Skeletal muscle satellite cell (primary cell): ENCODE measurements at regions not wholly inside any gene's neighbourhood (a gene's known extent, or its start where the extent isn't known, plus 50 kb on each side); places are given as distances from the start of the nearest gene placed in this dataset.

Experiments used
- H3K27me3 ChIP-seq: 2 replicates; pipeline ENCODE4 v1.7.0; 2013; ENCODE audit warnings: low read length; ENCODE audit not compliant: control insufficient read depth, insufficient read depth
- H3K36me3 ChIP-seq: 2 replicates; pipeline ENCODE4 v1.7.0; 2013; ENCODE audit warnings: mild to moderate bottlenecking, control low read depth, low read length; ENCODE audit not compliant: insufficient read depth
- H3K4me1 ChIP-seq: 2 replicates; pipeline ENCODE4 v1.7.0; 2013; ENCODE audit warnings: low read length; ENCODE audit not compliant: control insufficient read depth, insufficient read depth
- H3K4me2 ChIP-seq: 2 replicates; pipeline ENCODE4 v1.7.0; 2013; ENCODE audit warnings: mild to moderate bottlenecking, low read length
- H3K4me3 ChIP-seq: 2 replicates; pipeline ENCODE4 v1.7.0; 2013; ENCODE audit warnings: low read length
- H3K9ac ChIP-seq: 2 replicates; pipeline ENCODE4 v1.7.0; 2013; ENCODE audit warnings: mild to moderate bottlenecking, low read depth, low read length, moderate library complexity
- H3K9me3 ChIP-seq: replicated peaks from 2 replicates; pipeline ENCODE4 v1.7.0; 2013; ENCODE audit warnings: mild to moderate bottlenecking, control low read depth, low read length

GRCh38 chr6:103872678-103873077, 987.0 kb downstream of the HACE1 start:
- no peaks in the 10 kb centered on the region for H3K9me3 ChIP-seq
- no peaks in the 10 kb centered on the region for H3K4me1 ChIP-seq
- H3K9ac ChIP-seq, result no peak overlapping the region
- no peaks in the 10 kb centered on the region for H3K36me3 ChIP-seq
- H3K4me2 ChIP-seq, result no peak overlapping the region
- H3K27me3 ChIP-seq, result no peaks in the 10 kb centered on the region
- no peak overlapping the region for H3K4me3 ChIP-seq

GRCh38 chr6:103872233-103872632, 987.5 kb downstream of the HACE1 start:
- Histone ChIP-seq H3K36me3 (no peaks in the 10 kb centered on the region), H3K9ac (no peak overlapping the region), H3K4me2 (no peak overlapping the region), H3K27me3 (no peaks in the 10 kb centered on the region), H3K4me3 (no peak overlapping the region), H3K4me1 (no peaks in the 10 kb centered on the region), H3K9me3 (no peaks in the 10 kb centered on the region)

- H3K4me3 ChIP-seq, result no peak overlapping the region
- no peaks in the 10 kb centered on the region for H3K27me3 ChIP-seq
- H3K4me1 ChIP-seq, result no peaks in the 10 kb centered on the region
- no peak overlapping the region for H3K9ac ChIP-seq
- H3K36me3 ChIP-seq, result no peaks in the 10 kb centered on the region
- H3K9me3 ChIP-seq, result no peaks in the 10 kb centered on the region
- no peak overlapping the region for H3K4me2 ChIP-seq
Observed at GRCh38 chr6:103870970-103871369, 988.7 kb downstream of the HACE1 start.

- Histone ChIP-seq H3K4me1 (no peaks in the 10 kb centered on the region), H3K27me3 (no peaks in the 10 kb centered on the region), H3K36me3 (no peaks in the 10 kb centered on the region), H3K4me3 (no peak overlapping the region), H3K9ac (no peak overlapping the region), H3K9me3 (no peaks in the 10 kb centered on the region), H3K4me2 (no peak overlapping the region)
Observed at GRCh38 chr6:103862297-103862696, 997.4 kb downstream of the HACE1 start.

GRCh38 chr6:103858003-103858402, 1001.7 kb downstream of the HACE1 start:
- Histone ChIP-seq H3K4me1 (no peaks in the 10 kb centered on the region), H3K27me3 (no peaks in the 10 kb centered on the region), H3K9me3 (no peaks in the 10 kb centered on the region), H3K36me3 (no peaks in the 10 kb centered on the region), H3K4me3 (no peak overlapping the region), H3K4me2 (no peak overlapping the region), H3K9ac (no peak overlapping the region)

GRCh38 chr6:103855750-103856149, 1004.0 kb downstream of the HACE1 start:
- Histone ChIP-seq H3K36me3 (no peaks in the 10 kb centered on the region), H3K27me3 (no peaks in the 10 kb centered on the region), H3K4me1 (no peaks in the 10 kb centered on the region), H3K9me3 (no peaks in the 10 kb centered on the region), H3K4me2 (no peak overlapping the region), H3K4me3 (no peak overlapping the region), H3K9ac (no peak overlapping the region)

- no peaks in the 10 kb centered on the region for H3K9me3 ChIP-seq
- no peak overlapping the region for H3K9ac ChIP-seq
- no peaks in the 10 kb centered on the region for H3K36me3 ChIP-seq
- no peaks in the 10 kb centered on the region for H3K4me1 ChIP-seq
- H3K27me3 ChIP-seq, result no peaks in the 10 kb centered on the region
- H3K4me3 ChIP-seq, result no peak overlapping the region
- no peak overlapping the region for H3K4me2 ChIP-seq
Observed at GRCh38 chr6:103854059-103854458, 1005.7 kb downstream of the HACE1 start.

- no peaks in the 10 kb centered on the region for H3K9me3 ChIP-seq
- H3K4me1 ChIP-seq, result no peaks in the 10 kb centered on the region
- no peak overlapping the region for H3K4me2 ChIP-seq
- H3K36me3 ChIP-seq, result no peaks in the 10 kb centered on the region
- no peaks in the 10 kb centered on the region for H3K27me3 ChIP-seq
- H3K9ac ChIP-seq, result no peak overlapping the region
- no peak overlapping the region for H3K4me3 ChIP-seq
Observed at GRCh38 chr6:103838457-103838856, 1021.3 kb downstream of the HACE1 start.

GRCh38 chr6:103826209-103826608, 1033.5 kb downstream of the HACE1 start:
- Histone ChIP-seq H3K9me3 (no peaks in the 10 kb centered on the region), H3K36me3 (no peaks in the 10 kb centered on the region), H3K4me3 (no peak overlapping the region), H3K4me2 (no peak overlapping the region), H3K27me3 (no peaks in the 10 kb centered on the region), H3K9ac (no peak overlapping the region), H3K4me1 (no peaks in the 10 kb centered on the region)

- H3K9ac ChIP-seq, result no peak overlapping the region
- H3K4me2 ChIP-seq, result no peak overlapping the region
- H3K27me3 ChIP-seq, result no peaks in the 10 kb centered on the region
- no peaks in the 10 kb centered on the region for H3K4me1 ChIP-seq
- H3K4me3 ChIP-seq, result no peak overlapping the region
- H3K9me3 ChIP-seq, result no peaks in the 10 kb centered on the region
- no peaks in the 10 kb centered on the region for H3K36me3 ChIP-seq
Observed at GRCh38 chr6:103820148-103820547, 1039.6 kb downstream of the HACE1 start.

GRCh38 chr6:103819509-103819908, 1040.2 kb downstream of the HACE1 start:
- Histone ChIP-seq H3K36me3 (no peaks in the 10 kb centered on the region), H3K9ac (no peak overlapping the region), H3K4me1 (no peaks in the 10 kb centered on the region), H3K27me3 (no peaks in the 10 kb centered on the region), H3K4me3 (no peak overlapping the region), H3K9me3 (no peaks in the 10 kb centered on the region), H3K4me2 (no peak overlapping the region)

- H3K9ac ChIP-seq, result no peak overlapping the region
- no peaks in the 10 kb centered on the region for H3K9me3 ChIP-seq
- H3K27me3 ChIP-seq, result no peaks in the 10 kb centered on the region
- H3K4me2 ChIP-seq, result no peak overlapping the region
- no peaks in the 10 kb centered on the region for H3K4me1 ChIP-seq
- no peak overlapping the region for H3K4me3 ChIP-seq
- H3K36me3 ChIP-seq, result no peaks in the 10 kb centered on the region
Observed at GRCh38 chr6:103812970-103813369, 1046.7 kb downstream of the HACE1 start.
